Mesothelial cell of epicardium (in vitro differentiated cells): ENCODE measurements at regions not wholly inside any gene's neighbourhood (a gene's known extent, or its start where the extent isn't known, plus 50 kb on each side); places are given as distances from the start of the nearest gene placed in this dataset.

ENCODE experiments used
- DNase-seq, 2 experiments: peaks; one replicate each; pipeline ENCODE4 v3.0.0; 2021; ENCODE audit warnings: low spot score in 2 of 2; ENCODE audit not compliant: unreplicated experiment in 2 of 2
- H3K27ac Mint-ChIP-seq: 2 replicates; pipeline ENCODE4 v1.8.0; 2021; ENCODE audit warnings: mixed read lengths
- H3K27me3 Mint-ChIP-seq: 2 replicates; pipeline ENCODE4 v1.8.0; 2021; ENCODE audit warnings: low read depth, mixed read lengths
- H3K36me3 Mint-ChIP-seq: 2 replicates; pipeline ENCODE4 v1.8.0; 2021; ENCODE audit warnings: mixed read lengths
- H3K4me1 Mint-ChIP-seq: 2 replicates; pipeline ENCODE4 v1.8.0; 2021; ENCODE audit warnings: mixed read lengths
- H3K4me3 Mint-ChIP-seq: 2 replicates; pipeline ENCODE4 v1.8.0; 2021; ENCODE audit warnings: mild to moderate bottlenecking, moderate library complexity, mixed read lengths
- H3K9me3 Mint-ChIP-seq: 2 replicates; pipeline ENCODE4 v1.8.0; 2021; ENCODE audit warnings: mixed read lengths
- TF ChIP-seq, protein P1 (sequence below): fragments of 200-600 bp; sonication (generic); IDR thresholded peaks from one replicate; pipeline ENCODE4 v1.5.0; 2021; ENCODE audit warnings: antibody characterized with exemption; ENCODE audit not compliant: unreplicated experiment

DNA sequence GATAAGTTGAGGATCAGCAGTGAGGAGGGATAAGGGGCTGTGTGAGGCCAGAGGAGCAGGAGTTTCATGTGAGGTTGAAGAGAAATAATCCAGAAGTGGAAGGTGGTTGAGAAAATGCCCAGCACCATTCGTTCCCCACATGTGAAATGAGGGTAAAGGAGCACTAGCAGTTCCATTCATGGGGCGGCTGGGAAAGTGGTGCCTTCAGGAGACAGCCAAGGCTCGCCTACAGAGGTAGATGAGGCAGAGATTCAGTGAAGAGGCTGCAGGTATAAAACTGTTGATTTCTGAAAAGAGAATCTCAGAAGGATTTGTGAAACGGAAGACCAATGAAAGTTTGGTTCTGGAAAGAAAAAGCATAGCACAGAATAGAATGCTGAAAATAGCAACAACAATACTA, 272.6 kb downstream of the MSX2 start:
- Mint-ChIP-seq H3K4me3 (no peak overlapping the region), H3K36me3 (no peaks in the 10 kb centered on the region), H3K9me3 (peaks cover 7% of the 10 kb centered on the region), H3K27me3 (peaks cover 33% of the 10 kb centered on the region), H3K27ac (no peak overlapping the region), H3K4me1 (no peaks in the 10 kb centered on the region)
- TF ChIP-seq, protein P1, sequence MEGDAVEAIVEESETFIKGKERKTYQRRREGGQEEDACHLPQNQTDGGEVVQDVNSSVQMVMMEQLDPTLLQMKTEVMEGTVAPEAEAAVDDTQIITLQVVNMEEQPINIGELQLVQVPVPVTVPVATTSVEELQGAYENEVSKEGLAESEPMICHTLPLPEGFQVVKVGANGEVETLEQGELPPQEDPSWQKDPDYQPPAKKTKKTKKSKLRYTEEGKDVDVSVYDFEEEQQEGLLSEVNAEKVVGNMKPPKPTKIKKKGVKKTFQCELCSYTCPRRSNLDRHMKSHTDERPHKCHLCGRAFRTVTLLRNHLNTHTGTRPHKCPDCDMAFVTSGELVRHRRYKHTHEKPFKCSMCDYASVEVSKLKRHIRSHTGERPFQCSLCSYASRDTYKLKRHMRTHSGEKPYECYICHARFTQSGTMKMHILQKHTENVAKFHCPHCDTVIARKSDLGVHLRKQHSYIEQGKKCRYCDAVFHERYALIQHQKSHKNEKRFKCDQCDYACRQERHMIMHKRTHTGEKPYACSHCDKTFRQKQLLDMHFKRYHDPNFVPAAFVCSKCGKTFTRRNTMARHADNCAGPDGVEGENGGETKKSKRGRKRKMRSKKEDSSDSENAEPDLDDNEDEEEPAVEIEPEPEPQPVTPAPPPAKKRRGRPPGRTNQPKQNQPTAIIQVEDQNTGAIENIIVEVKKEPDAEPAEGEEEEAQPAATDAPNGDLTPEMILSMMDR: no peak
- no peak for DNase-seq

DNA sequence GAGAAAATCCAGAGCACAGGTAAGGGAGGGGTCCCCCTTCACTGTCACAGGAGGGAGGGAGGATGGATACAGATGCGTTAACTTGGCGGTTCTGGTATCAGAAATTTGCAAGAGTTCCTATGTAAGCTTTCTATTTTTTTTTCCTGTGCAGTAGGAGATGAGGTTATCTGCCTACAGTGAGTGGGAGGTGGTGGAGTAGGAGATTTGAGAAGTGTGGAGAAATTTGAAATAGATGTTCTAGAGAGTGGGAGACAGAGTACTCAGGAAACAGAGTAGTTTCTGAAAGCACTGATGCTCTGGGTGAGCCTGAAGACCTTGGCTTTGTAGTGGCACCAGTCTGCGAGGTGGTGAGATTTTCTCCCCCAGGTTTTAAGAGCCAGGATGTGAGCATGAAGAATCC, 271.4 kb downstream of the MSX2 start:
- Mint-ChIP-seq H3K36me3 (no peaks in the 10 kb centered on the region), H3K27me3 (peaks cover 35% of the 10 kb centered on the region), H3K27ac (no peak overlapping the region), H3K4me3 (no peak overlapping the region), H3K4me1 (no peaks in the 10 kb centered on the region), H3K9me3 (peaks cover 7% of the 10 kb centered on the region)
- TF ChIP-seq, protein P1: no peak
- no peak for DNase-seq

DNA sequence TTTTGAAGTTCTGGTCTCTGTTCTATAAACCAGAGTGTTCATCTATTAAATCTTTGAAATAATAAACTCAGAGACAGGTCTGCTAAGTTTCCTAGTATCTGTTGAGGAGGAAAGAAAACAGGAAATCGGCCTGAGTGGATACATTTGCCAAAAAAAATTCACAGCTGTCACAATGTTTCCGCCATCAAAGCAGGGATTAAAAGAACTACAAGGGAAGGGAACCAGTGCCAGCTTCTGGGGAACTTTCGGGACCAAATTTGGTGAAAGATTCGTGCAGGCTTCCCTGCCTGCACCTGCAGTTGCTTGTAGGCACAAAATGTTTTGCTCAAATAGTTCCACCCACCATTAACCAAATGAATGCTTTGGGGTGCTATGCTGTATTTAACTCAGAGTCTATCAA, 267.5 kb downstream of the MSX2 start:
- Mint-ChIP-seq H3K4me3 (no peak overlapping the region), H3K27ac (no peak overlapping the region), H3K9me3 (no peaks in the 10 kb centered on the region), H3K4me1 (no peaks in the 10 kb centered on the region), H3K36me3 (no peaks in the 10 kb centered on the region), H3K27me3 (peaks cover 29% of the 10 kb centered on the region)
- no peak for DNase-seq
- TF ChIP-seq, protein P1: no peak

DNA sequence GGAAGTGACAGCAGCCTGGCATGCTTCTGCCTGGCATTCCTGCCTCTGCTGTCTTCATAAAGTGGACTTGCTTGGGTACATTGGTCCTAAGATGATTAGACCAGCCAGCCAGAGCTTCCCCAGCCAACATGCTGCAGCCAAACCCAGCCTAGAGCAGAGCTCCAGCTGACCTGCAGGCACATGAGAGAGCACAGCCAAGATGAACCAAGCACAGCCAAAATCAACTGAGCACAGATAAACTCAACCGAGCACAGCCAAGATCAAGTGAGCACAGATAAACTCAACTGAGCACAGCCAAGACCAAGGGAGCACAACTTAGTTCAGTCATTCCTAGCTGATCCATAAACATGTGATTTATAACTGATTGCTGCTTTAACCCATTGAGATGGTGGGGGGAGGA, 266.5 kb downstream of the MSX2 start:
- DNase-seq: no peak
- Mint-ChIP-seq H3K27ac (no peak overlapping the region), H3K9me3 (no peaks in the 10 kb centered on the region), H3K36me3 (no peaks in the 10 kb centered on the region), H3K4me1 (no peaks in the 10 kb centered on the region), H3K27me3 (peaks cover 34% of the 10 kb centered on the region), H3K4me3 (no peak overlapping the region)
- TF ChIP-seq, protein P1: no peak

GRCh38 chr5:174987443-174988012, 263.1 kb downstream of the MSX2 start:
- H3K27ac Mint-ChIP-seq: no peak overlapping the region
- H3K36me3 Mint-ChIP-seq: no peaks in the 10 kb centered on the region
- H3K4me3 Mint-ChIP-seq: no peak overlapping the region
- TF ChIP-seq, protein P1: no peak
- H3K9me3 Mint-ChIP-seq: no peaks in the 10 kb centered on the region
- H3K4me1 Mint-ChIP-seq: no peaks in the 10 kb centered on the region
- H3K27me3 Mint-ChIP-seq: peaks cover 36% of the 10 kb centered on the region
- no peak for DNase-seq

- Mint-ChIP-seq H3K27ac (no peak overlapping the region), H3K27me3 (peaks cover 31% of the 10 kb centered on the region), H3K36me3 (no peaks in the 10 kb centered on the region), H3K9me3 (no peaks in the 10 kb centered on the region), H3K4me1 (no peaks in the 10 kb centered on the region), H3K4me3 (no peak overlapping the region)
- DNase-seq: no peak
- TF ChIP-seq, protein P1: no peak
Observed at GRCh38 chr5:174984863-174985262, 260.5 kb downstream of the MSX2 start.
